ENCODE measurements at regions not wholly inside any gene's neighbourhood (a gene's known extent, or its start where the extent isn't known, plus 50 kb on each side); places are given as distances from the start of the nearest gene placed in this dataset.

DNA sequence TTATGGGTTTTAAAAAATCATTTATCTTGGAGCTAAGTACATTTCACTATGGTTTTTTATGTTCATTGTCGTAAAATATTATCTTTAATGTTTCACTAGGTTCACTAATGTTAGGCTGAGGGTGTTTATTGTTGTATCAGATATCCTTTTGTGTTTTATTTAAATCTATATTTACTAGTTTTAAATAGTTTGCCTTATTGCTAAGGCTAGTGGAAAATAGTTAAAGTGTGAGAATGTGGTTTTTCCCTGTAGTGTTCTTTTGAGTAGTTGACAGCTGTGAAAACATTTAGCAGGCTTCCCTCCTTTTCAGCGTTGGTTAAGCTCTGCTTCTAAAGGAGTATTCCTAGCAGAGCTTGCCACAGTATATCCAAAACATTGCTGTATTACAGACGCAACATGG lies 139.0 kb downstream of the TM9SF2 start:
- no peak for DNase-seq (ENCODE audit: low read depth)

DNA sequence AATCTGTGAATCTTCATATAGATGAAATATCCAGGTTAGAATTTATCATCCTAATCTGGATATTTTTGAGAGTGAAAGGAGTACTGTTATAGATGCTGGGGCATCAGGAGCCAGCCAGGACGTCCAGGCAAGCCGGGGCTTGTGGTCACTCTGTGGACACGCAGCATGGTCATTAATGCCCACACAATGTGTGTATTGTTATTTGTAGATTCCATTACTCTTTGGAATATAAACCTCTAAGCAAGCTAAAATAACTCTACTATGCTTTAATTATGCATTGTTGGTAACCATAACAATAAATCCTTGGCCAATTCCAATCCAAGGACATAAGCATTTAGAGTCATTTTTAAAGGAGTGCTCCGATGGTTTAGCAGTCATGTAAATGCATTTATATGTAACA lies 137.9 kb downstream of the TM9SF2 start:
- DNase-seq (ENCODE audit: low read depth), result no peak

DNA sequence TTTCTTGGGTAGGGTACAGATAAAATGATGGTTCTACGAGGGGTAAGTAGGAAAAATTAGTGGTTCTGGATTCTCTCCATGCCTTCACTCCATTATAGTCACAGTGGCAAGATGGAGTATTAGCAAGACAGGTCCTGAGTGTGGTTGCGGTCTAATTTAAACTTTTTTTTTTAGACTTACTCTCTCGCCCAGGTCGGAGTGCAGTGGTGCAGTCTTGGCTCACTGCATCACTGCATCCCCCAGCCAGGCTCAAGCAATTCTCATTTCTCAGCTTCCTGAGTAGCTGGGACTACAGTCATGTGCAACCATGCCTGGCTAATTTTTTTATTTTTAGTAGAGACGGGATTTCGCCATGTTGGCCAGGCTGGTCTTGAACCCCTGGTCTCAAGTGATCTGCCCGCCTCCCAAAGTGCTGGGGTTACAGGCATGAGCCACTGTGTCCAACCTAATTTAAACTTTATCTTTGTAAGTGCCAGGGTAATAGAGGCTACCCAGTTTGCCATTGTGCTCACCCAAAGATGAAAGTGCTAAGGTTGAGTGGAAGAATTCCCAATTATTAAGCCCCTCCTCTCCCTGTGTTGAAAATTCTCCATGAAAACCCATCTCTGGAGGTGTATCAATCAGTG lies 135.6 kb downstream of the TM9SF2 start:
- DNase-seq (ENCODE audit: low read depth), result no peak

DNA sequence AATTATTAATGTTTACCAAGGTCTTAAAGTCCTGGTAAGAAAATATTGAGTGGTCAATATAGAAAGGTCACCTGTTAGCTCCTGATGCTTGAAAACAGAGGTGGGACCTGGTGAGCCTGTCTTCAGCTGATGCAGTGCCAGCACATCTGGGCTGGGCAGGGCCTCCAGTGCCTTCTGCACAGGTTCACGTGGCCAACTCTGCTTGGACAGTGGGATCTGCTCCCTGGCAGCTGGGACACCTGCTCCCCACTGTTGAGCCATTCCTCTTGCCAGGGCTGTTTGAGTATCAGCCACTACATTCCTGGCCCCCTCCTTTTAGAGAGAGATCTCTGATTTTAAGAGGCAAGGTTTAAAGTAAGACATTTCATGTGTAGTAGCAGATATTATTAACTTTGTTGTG lies 135.0 kb downstream of the TM9SF2 start:
- no peak for DNase-seq (ENCODE audit: low read depth)

DNA sequence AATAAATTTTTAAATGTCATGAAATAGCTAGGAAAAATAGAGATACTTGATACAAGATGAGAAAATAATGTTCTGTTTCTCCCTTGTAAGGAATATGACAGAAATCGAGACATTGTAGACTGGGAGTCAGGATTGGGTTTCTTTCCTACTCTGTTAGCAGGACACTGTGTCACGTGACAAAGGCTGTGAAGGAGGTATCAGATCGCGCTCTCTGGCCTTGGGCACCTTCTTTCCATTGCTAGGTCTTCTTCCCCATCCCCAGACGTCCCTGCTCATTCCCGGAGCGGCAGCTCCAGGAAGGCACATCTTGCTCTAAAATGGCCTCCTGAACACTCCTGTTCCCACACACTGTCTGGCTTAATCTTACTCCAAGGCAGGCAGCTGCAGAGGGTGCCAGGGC lies 133.4 kb downstream of the TM9SF2 start:
- DNase-seq (ENCODE audit: low read depth), result no peak

DNA sequence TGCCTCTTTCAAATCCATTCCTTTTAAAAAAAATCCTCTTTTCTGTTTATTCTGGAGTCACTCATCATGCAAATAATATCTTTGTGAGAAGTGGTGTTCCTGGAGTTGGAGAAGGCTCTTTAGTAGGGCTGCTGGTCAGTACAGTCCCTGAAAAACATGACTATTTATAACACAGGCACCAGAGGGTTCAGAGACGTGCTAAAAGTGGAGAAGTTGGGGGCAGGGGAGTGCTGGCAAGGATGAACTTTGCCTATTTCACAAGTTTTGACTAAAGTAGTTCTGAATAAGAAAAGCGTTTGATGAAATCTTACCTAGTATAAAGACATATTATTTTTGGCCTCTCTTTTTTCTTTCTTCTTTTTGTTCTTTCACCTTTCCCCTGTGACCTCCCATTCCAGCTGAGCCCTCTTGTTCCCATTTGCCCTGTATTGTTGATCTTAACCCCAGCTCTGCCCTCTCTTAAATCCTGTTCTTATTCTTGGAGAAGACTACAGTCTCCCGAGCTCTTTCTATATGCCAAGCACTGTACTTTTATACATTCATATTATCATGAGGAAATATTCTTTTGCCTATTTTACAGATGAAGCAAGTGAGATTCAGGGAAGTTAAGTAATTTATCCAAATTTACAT lies 129.1 kb downstream of the TM9SF2 start:
- DNase-seq (ENCODE audit: low read depth), result no peak

DNA sequence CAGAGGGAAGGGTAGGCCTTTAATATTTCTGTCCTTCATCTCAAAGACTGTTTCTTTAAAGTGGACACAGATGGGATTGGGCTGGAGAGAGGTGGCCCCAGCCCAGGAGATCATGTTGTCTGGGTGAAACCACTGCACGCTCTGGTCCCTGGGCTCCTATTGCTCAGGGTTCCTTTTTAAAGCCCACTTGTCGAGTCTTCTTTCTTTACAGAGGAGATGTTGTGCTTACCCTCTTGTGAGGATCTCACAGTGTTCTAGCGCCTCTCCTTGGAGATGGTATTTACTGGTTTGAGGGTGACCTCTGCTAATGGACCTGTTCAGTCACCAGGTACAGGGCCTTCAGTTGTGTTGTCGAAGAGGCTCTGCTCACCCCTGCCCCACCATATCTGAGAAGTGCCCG lies 128.4 kb downstream of the TM9SF2 start:
- DNase-seq (ENCODE audit: low read depth), result no peak

DNA sequence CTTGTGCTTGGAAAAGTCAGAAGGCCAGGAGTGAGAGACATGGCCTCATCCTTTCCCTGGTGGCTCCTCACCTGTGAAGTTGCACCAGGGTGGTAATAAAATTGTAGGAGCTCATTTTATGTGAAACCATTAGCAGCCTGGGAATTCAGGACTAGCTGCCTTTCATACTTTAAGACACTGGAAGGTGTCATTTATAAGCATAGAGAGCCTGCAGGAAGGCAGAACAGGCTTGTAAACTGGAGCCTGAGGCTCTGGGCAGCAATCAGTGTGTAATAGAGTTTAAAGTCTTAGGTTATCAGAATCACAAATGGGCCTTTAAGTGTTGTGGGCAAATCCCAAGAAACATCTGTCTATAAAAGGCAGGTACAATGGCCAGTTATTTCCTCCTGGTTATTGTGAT lies 127.2 kb downstream of the TM9SF2 start:
- no peak for DNase-seq (ENCODE audit: low read depth)

DNA sequence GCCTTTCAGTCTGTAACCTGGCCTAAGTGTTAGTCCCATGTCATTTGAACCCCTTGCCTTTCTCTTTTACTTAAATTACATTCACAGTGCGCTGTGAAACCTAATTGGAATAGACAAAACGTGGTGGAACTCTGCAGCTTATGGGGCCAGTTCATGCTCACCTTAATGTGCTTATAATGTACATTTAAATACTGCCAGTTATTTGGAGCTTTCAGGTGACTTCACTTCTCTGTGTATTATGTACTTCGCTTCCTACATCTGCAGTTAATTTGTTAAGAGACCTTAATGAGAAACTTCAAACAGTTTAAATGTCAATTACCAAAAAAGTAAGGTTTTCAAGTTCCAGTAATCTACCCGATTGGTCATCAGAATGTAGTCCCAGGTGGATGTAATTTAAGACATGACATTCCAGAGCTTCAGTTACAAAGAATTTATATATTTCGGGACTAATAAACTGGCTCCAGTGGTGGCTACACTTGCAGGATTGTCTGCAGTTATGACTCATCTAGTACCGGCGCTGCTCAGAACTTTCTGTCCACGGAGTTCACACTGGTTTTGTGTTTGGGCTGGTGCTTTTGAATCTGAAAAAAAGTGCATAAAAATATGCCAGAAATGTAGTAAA lies 125.3 kb downstream of the TM9SF2 start:
- DNase-seq (ENCODE audit: low read depth), result no peak

DNA sequence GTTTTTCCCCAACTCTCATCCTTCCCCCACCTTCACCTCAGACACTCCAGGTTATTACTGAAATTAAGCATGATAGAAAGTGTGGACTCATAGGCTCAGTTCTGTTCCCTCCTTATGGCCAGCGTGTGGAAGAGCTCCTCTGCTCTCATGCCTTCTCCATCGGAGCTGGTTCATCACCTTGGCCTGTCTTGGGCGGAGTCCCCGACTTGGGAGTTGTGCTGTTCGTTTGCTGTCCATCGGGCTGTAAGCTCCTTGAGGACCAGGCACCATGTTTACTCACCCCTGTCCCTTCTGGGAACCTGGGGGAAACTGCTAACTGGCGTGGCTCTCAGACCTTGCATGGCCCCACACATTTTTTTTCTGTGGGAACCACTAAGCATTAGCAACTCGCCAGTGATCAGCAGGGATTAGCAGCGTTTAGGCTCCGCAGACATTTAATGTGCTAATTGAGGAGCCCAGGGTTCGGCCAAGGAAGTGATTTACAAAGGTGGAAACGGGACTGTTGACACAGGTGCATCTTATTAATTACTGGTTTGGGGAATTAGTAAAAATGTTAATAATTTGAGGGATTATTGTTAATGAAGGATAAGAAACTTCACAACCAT lies 123.8 kb downstream of the TM9SF2 start:
- no peak for DNase-seq (ENCODE audit: low read depth)

DNA sequence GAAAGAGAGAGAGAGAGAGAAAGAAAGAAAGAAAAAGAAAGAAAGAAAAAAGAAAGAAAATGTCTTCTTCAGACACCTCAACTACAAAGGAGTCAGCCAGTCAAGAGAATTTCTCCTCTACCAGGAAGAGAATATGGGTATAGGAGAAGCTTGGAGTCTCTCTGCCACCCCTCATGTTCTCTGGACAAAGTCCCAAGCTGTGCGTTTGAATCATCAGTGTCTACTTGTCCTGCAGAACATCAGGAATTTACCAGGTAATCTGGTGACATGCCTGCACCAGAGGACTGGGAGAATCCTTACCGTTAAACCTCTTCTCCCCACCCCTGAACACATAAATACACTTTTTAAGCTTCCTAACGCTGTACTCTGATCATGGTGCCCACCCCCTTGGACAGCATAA lies 119.5 kb downstream of the TM9SF2 start:
- DNase-seq (ENCODE audit: low read depth), result no peak

DNA sequence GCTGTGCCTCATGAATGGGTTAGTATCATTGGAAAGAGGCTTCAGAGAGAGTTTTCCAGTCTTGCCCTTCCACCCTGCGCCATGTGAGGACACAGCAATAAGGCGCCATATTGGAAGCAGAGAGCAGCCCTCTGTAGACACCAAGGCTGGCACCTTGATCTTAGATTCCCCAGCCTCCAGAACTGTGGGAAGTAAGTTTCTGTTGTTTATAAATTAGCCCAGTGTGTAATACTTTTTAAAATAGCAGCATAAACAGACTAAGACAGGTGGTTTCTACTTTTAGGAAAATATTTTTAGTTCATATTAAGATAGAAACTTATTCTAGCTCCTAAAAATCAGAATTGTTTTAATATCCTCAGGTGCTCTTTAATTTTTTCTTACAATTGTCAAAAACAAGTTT lies 117.9 kb downstream of the TM9SF2 start:
- DNase-seq (ENCODE audit: low read depth), result no peak

DNA sequence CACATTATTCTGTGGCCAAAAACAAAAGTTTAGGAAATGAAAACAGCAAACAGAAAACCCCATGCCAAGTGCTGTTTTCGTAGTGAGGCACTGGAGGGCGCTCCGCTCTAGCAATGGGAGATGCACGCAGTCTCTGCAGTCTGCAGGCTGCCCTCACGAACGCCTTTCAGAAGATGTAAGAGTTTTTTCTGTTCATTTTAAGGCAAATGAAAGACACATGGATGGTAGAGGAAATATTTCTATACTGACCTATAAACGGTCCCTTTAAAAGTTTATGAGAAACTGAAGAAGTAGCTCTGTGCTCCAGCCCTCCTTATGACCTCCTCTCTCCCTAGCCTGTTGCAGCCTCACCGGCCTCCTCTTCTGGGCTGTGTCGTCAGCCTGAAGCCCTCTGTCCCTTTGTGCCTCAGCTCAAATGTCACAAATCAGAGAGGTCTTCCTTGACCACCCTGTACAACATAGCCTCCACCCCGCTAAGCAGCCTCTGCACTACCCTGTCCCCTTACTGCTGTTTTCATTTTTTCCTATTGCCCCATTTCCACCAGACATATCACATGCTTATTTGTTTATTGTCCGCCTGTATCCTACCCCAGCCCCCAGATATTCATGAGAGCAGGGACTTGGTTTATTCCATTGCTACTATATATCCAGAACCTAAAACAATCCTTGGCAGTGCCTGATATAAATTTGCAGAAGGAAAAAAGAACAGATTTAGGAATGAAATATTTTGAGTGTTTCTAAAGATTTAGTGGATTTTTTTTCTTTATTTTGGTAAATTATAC lies 116.4 kb downstream of the TM9SF2 start:
- no peak for DNase-seq (ENCODE audit: low read depth)

DNA sequence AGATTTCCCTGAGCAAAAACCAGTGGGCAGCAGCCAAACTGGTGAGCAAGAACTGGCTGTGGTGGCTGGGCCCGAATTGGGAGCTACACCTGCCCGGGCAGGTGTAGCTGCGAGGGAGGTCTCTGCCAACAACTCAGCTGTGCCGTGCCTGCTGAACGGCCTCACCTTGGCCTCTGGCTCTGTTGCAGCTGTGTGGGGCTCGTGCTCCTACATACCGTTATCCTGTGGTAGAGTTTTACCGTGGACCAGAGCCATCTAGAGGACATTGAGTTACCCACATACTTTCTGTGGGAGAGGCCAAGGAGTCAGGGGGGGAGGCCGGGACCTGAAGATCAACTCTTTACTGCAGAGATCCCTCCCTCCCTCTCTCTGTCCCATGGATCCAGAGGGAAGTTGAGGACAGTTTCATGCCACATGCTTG lies 113.2 kb downstream of the TM9SF2 start:
- DNase-seq (ENCODE audit: low read depth), result no peak

All from stimulated activated CD8-positive, alpha-beta memory T cell treated with anti-CD3 and anti-CD28 coated beads, Interleukin-12 subunit alpha, Interleukin-12 subunit beta, amount 100 ng/mL, for 1 hour (primary cell).